HUES48 (cell line): ENCODE measurements at regions not wholly inside any gene's neighbourhood (a gene's known extent, or its start where the extent isn't known, plus 50 kb on each side); places are given as distances from the start of the nearest gene placed in this dataset.
"Not testable (repeated sequence)": the region's sequence is repeated elsewhere in the genome, so short reads cannot be mapped to it uniquely, and the experiment has no call there.

Source experiments
- H3K27ac ChIP-seq: one replicate; pipeline ENCODE4 v1.7.0; 2013; ENCODE audit warnings: low read depth, low read length, inconsistent platforms
- H3K27me3 ChIP-seq: 2 replicates; pipeline ENCODE4 v1.6.1; 2013; ENCODE audit warnings: mild to moderate bottlenecking, low read length; ENCODE audit not compliant: control insufficient read depth, insufficient read depth
- H3K36me3 ChIP-seq: 2 replicates; pipeline ENCODE4 v1.6.1; 2013; ENCODE audit warnings: low read length; ENCODE audit not compliant: control insufficient read depth, insufficient read depth
- H3K4me1 ChIP-seq: 2 replicates; pipeline ENCODE4 v1.6.1; 2013; ENCODE audit warnings: mild to moderate bottlenecking, low read length; ENCODE audit not compliant: control insufficient read depth, insufficient read depth
- H3K4me3 ChIP-seq: 2 replicates; pipeline ENCODE4 v1.5.1; 2013; ENCODE audit warnings: mild to moderate bottlenecking, low read depth, low read length
- H3K9ac ChIP-seq: 2 replicates; pipeline ENCODE4 v1.6.1; 2013; ENCODE audit warnings: mild to moderate bottlenecking, low read depth, low read length, moderate library complexity
- H3K9me3 ChIP-seq: 2 replicates; pipeline ENCODE4 v1.6.1; 2013; ENCODE audit warnings: low read length; ENCODE audit not compliant: control insufficient read depth, insufficient read depth

DNA sequence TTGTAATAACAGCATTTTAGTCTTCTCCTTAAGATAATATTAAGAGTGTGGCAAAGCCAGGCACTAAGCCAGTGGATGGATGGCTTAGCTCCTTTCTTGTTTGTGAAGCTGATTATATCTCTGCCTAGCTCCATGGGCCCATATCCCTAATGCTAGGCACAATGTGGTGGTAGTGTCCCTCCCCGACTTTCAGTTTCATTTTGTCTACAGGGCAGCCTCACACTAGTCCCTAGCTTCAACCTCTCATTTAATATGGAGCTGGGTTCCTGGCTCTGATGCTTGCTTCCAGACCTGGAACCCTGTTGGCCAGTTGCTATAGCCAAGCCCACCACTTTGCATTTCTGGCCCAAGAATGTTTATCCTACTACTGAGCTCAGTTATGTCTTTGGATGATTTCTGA is 437.0 kb upstream of the MEIS1 start:
- H3K9me3 ChIP-seq, result no peaks in the 10 kb centered on the region
- H3K27ac ChIP-seq, result no peak overlapping the region
- no peaks in the 10 kb centered on the region for H3K4me1 ChIP-seq
- H3K36me3 ChIP-seq, result no peaks in the 10 kb centered on the region
- H3K27me3 ChIP-seq, result no peaks in the 10 kb centered on the region
- H3K9ac ChIP-seq, result no peak overlapping the region
- H3K4me3 ChIP-seq, result no peak overlapping the region

DNA sequence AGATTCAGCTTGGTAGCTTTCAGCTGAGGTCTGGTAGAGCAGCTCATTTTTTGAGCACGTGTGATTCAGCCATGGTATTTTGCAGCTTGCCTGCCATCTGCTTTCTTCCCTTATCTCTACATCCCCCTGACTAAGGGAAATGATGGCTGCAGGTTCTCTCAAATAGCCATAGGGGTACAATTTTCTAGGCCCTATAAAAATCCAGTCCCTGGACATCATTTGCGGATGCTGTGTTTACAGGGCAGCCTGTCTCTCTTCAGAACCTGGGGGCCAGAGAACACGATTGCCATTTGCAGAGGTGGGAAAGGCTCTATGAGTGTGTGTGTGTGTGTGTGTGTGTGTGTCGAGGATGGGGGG is 442.7 kb upstream of the MEIS1 start:
- Histone ChIP-seq H3K4me1 (peaks cover 11% of the 10 kb centered on the region), H3K27ac (no peak overlapping the region), H3K9me3 (no peaks in the 10 kb centered on the region), H3K4me3 (no peak overlapping the region), H3K27me3 (no peaks in the 10 kb centered on the region), H3K36me3 (no peaks in the 10 kb centered on the region), H3K9ac (no peak overlapping the region)

DNA sequence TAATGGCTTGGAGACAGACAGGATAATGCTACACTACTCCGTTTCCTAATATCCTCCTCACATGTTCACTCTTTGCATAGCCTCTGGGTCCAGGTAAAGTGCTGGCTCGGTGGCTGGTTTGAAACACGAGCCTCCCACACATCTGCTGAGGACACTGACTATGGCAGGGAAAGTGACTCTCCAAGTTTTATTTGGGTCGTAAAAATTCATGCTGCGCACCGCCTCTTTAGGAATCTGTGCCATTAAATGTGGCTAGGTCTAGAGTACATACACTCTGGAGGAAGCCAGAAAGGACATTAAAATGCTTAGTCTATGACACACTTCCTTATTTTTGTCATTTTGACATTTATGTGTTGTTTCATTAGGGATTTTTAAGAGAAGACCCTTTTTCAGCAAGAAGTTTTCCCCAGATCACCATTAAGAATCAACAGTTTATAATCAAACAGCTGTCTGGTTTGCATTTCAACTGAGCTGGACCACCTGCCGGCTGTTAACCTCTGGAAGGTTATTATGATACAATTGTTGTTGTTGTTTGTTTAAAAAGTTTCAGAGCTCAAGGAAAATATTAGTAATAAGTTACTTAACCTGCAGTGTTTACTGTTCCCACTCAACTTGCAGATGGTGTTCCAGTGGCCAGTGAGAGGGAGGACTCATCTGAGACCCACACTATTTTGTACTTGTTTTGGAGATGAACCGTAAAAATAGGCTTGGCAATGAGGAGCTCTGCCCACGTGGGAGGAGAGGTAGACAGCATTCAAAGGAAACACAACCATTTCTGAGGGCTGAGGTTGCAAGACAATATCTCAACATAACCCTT is 443.3 kb upstream of the MEIS1 start:
- Histone ChIP-seq H3K9ac (no peak overlapping the region), H3K4me1 (peaks cover 11% of the 10 kb centered on the region), H3K9me3 (no peaks in the 10 kb centered on the region), H3K36me3 (no peaks in the 10 kb centered on the region), H3K27me3 (no peaks in the 10 kb centered on the region), H3K27ac (no peak overlapping the region), H3K4me3 (no peak overlapping the region)

DNA sequence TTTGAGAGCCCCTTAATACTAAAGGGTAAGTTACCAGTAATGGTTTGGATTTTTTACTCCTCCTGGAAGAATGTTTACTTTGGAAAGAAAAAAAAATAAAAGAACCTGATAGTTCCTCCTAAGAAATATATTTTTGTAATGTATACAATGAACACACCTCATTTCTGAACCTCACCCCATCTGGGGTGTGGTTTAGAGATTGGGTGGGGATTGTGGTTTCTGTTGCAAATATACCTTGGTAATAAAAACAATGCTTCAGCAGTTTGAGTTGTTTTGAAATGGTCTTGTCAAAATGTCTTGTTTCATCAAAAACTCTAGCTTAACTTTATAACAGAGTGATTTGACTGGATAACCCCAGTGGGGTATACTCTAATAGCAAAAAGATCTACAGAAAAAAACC is 448.9 kb upstream of the MEIS1 start:
- Histone ChIP-seq H3K9me3 (no peaks in the 10 kb centered on the region), H3K36me3 (no peaks in the 10 kb centered on the region), H3K27ac (no peak overlapping the region)

DNA sequence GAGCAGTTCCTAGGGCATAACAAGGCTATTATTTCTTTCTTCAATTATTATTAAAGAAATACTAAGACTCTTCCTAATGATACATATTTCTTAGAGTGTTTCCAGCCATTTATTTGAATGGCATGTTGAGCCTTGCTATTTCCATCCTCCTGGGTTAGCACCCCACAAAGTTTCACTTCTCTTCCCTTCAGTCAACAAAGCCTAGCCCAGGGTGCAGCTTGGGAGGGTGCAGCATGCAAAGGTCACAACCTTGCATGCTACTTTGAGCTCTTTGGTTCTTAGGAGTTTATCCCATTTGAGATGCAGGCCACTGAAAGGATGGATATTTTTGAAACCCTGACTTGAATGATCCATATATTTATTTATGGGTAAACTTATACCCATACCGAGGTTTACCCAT is 454.4 kb upstream of the MEIS1 start:
- H3K9ac ChIP-seq, result no peak overlapping the region
- no peak overlapping the region for H3K27ac ChIP-seq
- no peaks in the 10 kb centered on the region for H3K27me3 ChIP-seq
- H3K4me3 ChIP-seq, result no peak overlapping the region
- no peaks in the 10 kb centered on the region for H3K9me3 ChIP-seq
- no peaks in the 10 kb centered on the region for H3K4me1 ChIP-seq
- H3K36me3 ChIP-seq, result no peaks in the 10 kb centered on the region

More for the DNA sequence above, 448.9 kb upstream of the MEIS1 start:
- no peaks in the 10 kb centered on the region for H3K4me1 ChIP-seq
- H3K27me3 ChIP-seq, result no peaks in the 10 kb centered on the region
- H3K4me3 ChIP-seq, result no peak overlapping the region
- no peak overlapping the region for H3K9ac ChIP-seq

DNA sequence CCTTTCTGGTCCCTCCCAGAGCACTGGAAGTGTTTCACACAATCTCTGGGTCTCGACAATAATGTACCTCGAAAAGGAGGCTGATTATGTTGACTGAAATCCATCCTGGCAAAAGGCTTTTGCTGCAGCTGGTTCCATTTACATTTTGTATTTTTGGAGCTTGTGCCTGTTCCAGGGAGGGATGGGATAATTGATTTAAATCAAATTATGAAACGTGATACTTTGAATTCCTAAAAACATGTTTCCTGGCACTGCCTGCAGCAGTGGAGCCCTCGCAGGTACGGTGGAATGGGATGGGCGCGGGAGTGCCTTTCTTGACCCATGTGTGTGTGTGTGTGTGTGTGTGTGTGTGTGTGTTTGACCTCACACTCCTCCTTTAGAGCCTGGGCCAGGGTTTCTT is 455.5 kb upstream of the MEIS1 start:
- Histone ChIP-seq H3K27me3 (no peaks in the 10 kb centered on the region), H3K9ac (no peak overlapping the region), H3K9me3 (no peaks in the 10 kb centered on the region), H3K4me1 (no peaks in the 10 kb centered on the region), H3K36me3 (no peaks in the 10 kb centered on the region), H3K27ac (no peak overlapping the region), H3K4me3 (no peak overlapping the region)

DNA sequence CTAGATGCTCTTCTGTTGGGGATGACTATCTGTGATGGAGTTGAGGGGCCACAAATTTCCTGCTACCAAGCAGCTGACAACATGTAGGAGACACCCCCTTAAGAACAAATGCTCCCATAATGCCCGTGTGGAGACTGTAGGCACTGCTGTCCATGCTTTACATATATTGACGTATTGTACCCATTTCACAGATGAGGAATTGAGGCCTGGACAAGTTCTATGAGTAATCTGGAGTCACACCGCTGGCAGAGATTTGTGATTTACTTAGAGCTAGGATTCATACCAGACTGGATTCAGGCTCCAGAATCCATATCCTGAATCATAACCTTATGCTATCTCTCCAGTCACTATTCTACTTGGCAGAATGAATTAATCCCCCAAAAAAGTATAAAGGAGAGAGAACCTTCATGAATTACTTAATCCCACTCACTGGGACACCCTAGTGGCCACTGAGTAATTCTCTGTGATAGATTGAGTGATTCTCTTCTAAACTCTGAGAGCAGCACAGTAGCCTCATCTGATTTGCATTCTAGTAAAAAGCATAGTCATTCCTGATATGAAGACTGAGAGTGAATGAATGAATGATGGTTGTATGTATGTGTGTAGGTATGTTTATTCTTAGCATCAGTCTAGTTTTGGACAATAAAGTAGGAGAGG is 460.7 kb upstream of the MEIS1 start:
- Histone ChIP-seq H3K27ac (no peak overlapping the region), H3K4me3 (no peak overlapping the region), H3K9ac (no peak overlapping the region), H3K9me3 (peaks cover 4% of the 10 kb centered on the region; the same call in 1 of the 2 replicates), H3K36me3 (no peaks in the 10 kb centered on the region), H3K27me3 (no peaks in the 10 kb centered on the region), H3K4me1 (no peaks in the 10 kb centered on the region)

DNA sequence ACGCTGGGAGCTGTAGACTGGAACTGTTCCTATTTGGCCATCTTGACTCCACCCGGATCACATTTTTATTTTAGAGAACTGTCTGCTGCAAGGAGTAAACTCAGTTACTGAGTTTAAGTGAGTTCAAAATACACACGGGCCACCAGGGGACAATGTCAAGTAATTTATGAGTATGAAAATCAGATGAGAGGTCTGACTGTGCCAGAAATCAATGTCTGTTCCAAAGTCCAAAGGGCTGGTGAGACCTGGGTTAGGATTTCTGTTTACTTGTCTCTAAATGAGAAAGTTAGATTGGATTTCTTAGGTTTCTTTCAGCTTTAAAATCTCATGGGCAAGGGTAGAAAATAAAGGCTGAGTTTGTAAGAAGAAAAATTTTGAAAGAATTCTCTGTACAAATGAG is 465.8 kb upstream of the MEIS1 start:
- Histone ChIP-seq H3K9ac (no peak overlapping the region), H3K4me1 (no peaks in the 10 kb centered on the region), H3K27ac (no peak overlapping the region), H3K4me3 (no peak overlapping the region), H3K36me3 (no peaks in the 10 kb centered on the region), H3K9me3 (peaks cover 7% of the 10 kb centered on the region; the same call in 1 of the 2 replicates), H3K27me3 (no peaks in the 10 kb centered on the region)

DNA sequence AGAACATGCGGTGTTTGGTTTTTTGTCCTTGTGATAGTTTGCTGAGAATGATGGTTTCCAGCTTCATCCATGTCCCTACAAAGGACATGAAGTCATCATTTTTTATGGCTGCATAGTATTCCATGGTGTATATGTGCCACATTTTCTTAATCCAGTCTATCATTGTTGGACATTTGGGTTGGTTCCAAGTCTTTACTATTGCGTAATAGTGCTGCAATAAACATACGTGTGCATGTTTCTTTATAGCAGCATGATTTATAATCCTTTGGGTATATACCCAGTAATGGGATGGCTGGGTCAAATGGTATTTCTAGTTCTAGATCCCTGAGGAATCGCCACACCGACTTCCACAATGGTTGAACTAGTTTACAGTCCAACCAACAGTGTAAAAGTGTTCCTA is 471.6 kb upstream of the MEIS1 start:
- H3K9me3 ChIP-seq, H3K4me1 ChIP-seq, H3K9ac ChIP-seq, H3K27ac ChIP-seq, H3K36me3 ChIP-seq, H3K27me3 ChIP-seq, H3K4me3 ChIP-seq: not testable (repeated sequence)

DNA sequence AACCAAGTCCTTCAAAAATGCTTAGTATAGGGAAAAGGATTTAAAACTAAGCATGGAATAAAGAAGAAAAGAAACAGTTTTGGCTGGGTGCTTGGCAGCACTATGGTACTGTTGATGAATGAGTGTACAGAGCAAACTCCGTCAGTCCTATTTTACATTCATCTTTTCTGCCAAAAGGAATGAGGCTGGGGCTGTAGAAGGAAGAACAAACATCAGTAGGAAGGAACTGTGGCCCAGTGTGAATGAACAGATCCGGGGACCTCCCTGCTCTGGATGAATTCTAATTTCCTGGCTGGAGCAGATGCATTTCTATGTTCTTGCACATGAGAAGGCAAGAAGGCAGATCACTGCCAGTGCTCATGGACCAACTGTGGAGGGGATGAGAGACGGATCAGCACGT is 474.0 kb upstream of the MEIS1 start:
- H3K4me3 ChIP-seq, result no peak overlapping the region
- peaks cover 6% of the 10 kb centered on the region; the same call in 1 of the 2 replicates for H3K4me1 ChIP-seq
- H3K9me3 ChIP-seq, result no peaks in the 10 kb centered on the region
- no peaks in the 10 kb centered on the region for H3K27me3 ChIP-seq
- no peak overlapping the region for H3K9ac ChIP-seq
- H3K27ac ChIP-seq, result no peak overlapping the region
- no peaks in the 10 kb centered on the region for H3K36me3 ChIP-seq

DNA sequence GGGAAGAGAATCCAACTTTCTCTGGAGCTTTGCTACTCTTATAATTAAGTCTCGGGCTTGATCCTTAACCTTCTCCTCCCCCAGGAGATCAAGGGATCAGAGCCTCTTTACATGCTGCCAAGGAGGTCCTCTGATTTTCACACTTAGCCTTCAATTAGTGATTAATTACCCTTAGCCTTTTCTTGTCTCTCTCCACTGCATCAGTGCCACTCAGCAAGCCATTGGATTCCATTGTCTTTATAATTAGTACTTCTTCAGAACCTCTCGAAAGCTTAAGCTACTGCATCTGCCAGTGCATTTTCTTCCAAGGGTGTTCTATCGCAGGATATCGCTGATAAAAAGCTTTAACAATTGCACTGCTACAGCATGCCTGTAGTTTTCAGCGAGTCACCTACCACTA is 477.0 kb upstream of the MEIS1 start:
- H3K9me3 ChIP-seq, result no peaks in the 10 kb centered on the region
- no peak overlapping the region for H3K27ac ChIP-seq
- no peak overlapping the region for H3K4me3 ChIP-seq
- H3K27me3 ChIP-seq, result no peaks in the 10 kb centered on the region
- no peak overlapping the region for H3K9ac ChIP-seq
- H3K36me3 ChIP-seq, result no peaks in the 10 kb centered on the region
- peaks cover 6% of the 10 kb centered on the region; the same call in 1 of the 2 replicates for H3K4me1 ChIP-seq
